Tibial artery (tissue), 4 donors: ENCODE measurements at regions not wholly inside any gene's neighbourhood (a gene's known extent, or its start where the extent isn't known, plus 50 kb on each side); places are given as distances from the start of the nearest gene placed in this dataset.

Experiments used
- DNase-seq, 2 donors: peaks; one replicate each; pipeline ENCODE4 v3.0.0-alpha.2; 2019
- H3K27ac ChIP-seq, 2 donors: fragments of 200-600 bp; sonication (generic) in 1 of 2; 1 replicate in 1 of 2; 2 replicates in 1 of 2; pipeline ENCODE4 v1.5.1; 2018 to 2019; ENCODE audit warnings: mild to moderate bottlenecking in 1 of 2
- H3K27me3 ChIP-seq, 2 donors: fragments of 200-600 bp; sonication (generic) in 1 of 2; one replicate each; pipeline versions ENCODE4 v1.5.1 to v1.6.0; 2016 to 2019
- H3K36me3 ChIP-seq, 3 donors: fragments of 200-600 bp; sonication (generic) in 2 of 3; one replicate each; pipeline ENCODE4 v1.5.1; 2016 to 2019; ENCODE audit warnings: mild to moderate bottlenecking in 2 of 3
- H3K4me1 ChIP-seq, 4 donors: fragments of 200-600 bp; sonication (generic) in 2 of 4; 1 replicate in 3 of 4; 2 replicates in 1 of 4; pipeline ENCODE4 v1.5.1; 2016 to 2019
- H3K4me3 ChIP-seq, 2 donors: fragments of 200-600 bp; sonication (generic) in 1 of 2; 1 replicate in 1 of 2; 2 replicates in 1 of 2; pipeline ENCODE4 v1.5.1; 2018 to 2019; ENCODE audit warnings: mild to moderate bottlenecking in 2 of 2
- H3K9me3 ChIP-seq, 3 donors: fragments of 200-600 bp; sonication (generic) in 1 of 3; one replicate each; pipeline ENCODE4 v1.5.1; 2016 to 2019
- intact Hi-C: fragments of 100-400 bp; cut with DNase I; formaldehyde crosslinking; loops from one replicate; pipeline ENCODE4 v1.15.0; 2023; ENCODE audit warnings: low total_unique reads
- TF ChIP-seq, protein P1 (sequence below), 2 experiments: fragments of 200-600 bp in 1 of 2; fragments of 450-650 bp in 1 of 2; IDR thresholded peaks; one replicate each; pipeline ENCODE4 v1.5.1; 2017 to 2019; ENCODE audit warnings: antibody characterized with exemption in 2 of 2, mild to moderate bottlenecking in 1 of 2, moderate library complexity in 1 of 2

DNA sequence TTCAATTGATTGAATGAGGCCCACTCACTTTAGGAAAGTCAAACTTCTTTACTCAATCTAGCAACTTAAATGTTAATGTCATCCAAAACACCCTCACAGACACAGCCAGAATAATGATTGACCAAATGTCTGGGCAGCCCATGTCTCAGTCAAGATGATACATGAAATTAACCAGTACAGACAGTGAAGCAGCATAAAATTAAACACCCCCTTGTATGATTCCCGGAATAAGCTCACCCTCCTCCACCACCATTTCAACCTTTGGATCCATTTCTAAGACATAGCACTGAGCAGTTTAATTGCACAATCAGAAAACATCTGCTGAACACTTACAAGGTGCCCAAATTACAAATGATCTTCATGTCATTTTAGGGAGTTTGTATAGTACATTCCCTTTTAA is 570.7 kb upstream of the ID2 start:
- TF ChIP-seq, protein P1, sequence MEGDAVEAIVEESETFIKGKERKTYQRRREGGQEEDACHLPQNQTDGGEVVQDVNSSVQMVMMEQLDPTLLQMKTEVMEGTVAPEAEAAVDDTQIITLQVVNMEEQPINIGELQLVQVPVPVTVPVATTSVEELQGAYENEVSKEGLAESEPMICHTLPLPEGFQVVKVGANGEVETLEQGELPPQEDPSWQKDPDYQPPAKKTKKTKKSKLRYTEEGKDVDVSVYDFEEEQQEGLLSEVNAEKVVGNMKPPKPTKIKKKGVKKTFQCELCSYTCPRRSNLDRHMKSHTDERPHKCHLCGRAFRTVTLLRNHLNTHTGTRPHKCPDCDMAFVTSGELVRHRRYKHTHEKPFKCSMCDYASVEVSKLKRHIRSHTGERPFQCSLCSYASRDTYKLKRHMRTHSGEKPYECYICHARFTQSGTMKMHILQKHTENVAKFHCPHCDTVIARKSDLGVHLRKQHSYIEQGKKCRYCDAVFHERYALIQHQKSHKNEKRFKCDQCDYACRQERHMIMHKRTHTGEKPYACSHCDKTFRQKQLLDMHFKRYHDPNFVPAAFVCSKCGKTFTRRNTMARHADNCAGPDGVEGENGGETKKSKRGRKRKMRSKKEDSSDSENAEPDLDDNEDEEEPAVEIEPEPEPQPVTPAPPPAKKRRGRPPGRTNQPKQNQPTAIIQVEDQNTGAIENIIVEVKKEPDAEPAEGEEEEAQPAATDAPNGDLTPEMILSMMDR (IDR thresholded peaks at IDR 0.05): no peak
- intact Hi-C loops: no loop called here

DNA sequence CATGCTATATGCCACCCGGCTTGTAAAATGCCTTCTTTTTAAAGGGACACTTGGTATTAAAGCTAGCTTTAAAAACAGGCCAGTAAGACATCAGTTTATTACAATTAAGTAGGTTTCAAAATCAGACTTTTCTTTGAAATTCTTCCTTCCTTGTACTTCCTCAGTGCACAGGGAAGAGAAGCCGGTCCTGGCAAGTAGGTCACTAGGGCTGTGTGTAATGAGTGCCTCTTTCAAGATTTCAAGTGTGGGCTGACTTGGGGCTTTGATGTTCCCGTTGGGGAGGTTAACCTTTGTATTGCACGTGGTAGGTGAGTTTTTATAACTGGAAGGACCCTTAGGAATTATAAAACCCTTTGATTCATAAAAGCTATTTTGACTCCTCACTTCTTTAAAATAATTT is 566.4 kb upstream of the ID2 start:
- no peak overlapping the region for H3K27ac ChIP-seq
- peaks cover 0 to 12% (median 3%) of the 10 kb centered on the region in 4 donors for H3K4me1 ChIP-seq
- TF ChIP-seq, protein P1 (IDR thresholded peaks at IDR 0.05): no peak
- no peaks in the 10 kb centered on the region for H3K27me3 ChIP-seq
- DNase-seq: no peak
- H3K4me3 ChIP-seq: no peak overlapping the region
- no peaks in the 10 kb centered on the region for H3K9me3 ChIP-seq
- intact Hi-C loops: no loop called here
- H3K36me3 ChIP-seq: no peaks in the 10 kb centered on the region

More for the DNA sequence above, 570.7 kb upstream of the ID2 start:
- Histone ChIP-seq H3K4me1 (no peaks in the 10 kb centered on the region), H3K36me3 (no peaks in the 10 kb centered on the region), H3K9me3 (no peaks in the 10 kb centered on the region), H3K27ac (no peak overlapping the region), H3K27me3 (no peaks in the 10 kb centered on the region), H3K4me3 (no peak overlapping the region)
- DNase-seq: no peak

DNA sequence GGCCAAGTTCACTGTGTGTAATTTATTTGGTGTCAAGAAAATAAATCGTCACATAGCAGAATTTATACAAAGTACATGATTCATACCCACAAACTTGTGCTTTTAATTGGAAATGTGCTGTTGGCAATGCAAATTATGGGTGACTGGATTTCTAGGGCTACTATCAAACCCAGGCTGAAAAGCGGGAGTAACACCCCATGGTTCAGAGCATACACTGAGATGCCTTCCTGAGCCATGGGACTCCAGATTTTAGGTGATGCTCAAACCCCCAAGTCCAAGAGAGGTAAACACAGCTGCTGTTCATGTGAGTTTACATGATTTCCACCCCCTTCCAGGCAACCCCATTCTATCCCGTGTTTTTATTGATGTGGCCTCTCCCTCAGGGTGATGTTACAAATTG is 565.9 kb upstream of the ID2 start:
- no peaks in the 10 kb centered on the region for H3K27me3 ChIP-seq
- H3K4me1 ChIP-seq: peaks cover 0 to 15% (median 3%) of the 10 kb centered on the region in 4 donors
- H3K9me3 ChIP-seq: no peaks in the 10 kb centered on the region
- intact Hi-C loops: no loop called here
- no peaks in the 10 kb centered on the region for H3K36me3 ChIP-seq
- H3K27ac ChIP-seq: no peak overlapping the region
- H3K4me3 ChIP-seq: no peak overlapping the region
- TF ChIP-seq, protein P1 (IDR thresholded peaks at IDR 0.05): no peak
- DNase-seq: no peak

DNA sequence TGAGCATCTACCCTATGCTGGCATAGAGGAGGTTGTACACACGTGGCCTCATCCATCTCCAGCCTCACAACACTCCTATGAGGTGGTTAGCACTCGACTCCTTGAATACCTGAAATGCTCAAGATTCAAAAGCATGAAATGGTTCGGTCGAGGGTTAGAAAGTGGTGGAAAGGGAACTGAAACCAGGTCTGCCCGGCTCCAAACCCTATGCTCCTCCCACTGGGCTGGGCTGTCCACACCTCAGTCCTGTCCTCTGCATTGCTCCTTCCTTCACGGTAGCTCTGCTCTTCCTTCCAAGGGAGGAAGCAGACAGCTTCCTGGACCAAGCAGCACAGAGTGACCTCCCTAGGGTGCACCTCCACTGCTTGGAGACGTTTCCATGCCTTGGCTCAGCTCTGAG is 565.2 kb upstream of the ID2 start:
- Histone ChIP-seq H3K27me3 (no peaks in the 10 kb centered on the region), H3K36me3 (no peaks in the 10 kb centered on the region), H3K4me3 (no peak overlapping the region), H3K4me1 (peaks cover 0 to 21% (median 3%) of the 10 kb centered on the region in 4 donors), H3K9me3 (no peaks in the 10 kb centered on the region), H3K27ac (no peak overlapping the region)
- intact Hi-C loops: no loop called here
- TF ChIP-seq, protein P1 (IDR thresholded peaks at IDR 0.05): no peak
- no peak for DNase-seq

DNA sequence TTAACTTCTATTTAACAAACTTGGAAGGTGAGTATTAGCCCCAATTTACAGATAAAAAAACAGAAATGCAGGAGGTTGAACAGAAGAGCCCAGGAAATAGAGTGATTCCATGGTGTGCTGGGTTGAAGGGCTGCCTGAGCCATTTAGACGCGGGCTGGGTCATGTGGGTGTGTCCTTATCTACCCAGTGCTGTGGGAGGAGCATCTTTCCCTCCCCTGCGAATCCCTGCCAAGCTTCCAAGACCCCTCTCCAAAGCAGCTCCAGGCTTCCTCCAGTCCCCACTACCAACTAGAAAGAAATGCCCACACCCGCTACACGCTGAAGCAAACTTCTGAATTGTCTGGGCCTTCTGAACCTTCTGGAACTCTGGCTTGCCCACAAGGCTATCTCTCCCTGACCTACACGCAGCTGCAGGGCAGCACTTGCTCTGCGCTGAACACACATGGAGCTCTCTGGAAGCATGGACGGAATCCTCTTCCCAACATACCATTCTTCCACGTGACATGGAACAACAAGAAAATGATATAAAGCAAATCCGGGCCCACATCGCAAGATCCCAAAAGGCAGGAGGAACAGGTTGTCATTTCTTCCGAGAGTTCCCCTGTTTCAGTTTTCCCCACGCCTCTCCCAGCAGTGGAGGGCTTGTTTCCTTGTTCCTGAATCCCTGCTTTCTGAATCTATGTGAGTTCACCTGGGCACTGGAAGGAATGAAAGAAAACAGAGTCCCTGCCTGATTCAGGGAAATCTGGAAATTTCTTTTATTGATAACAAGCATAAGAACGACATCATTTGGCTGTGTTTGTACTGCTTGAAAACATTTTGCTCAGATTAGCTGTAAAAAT is 562.7 kb upstream of the ID2 start:
- Histone ChIP-seq H3K4me3 (no peak overlapping the region), H3K4me1 (peaks cover 0 to 21% (median 3%) of the 10 kb centered on the region in 4 donors), H3K9me3 (no peaks in the 10 kb centered on the region), H3K27me3 (no peaks in the 10 kb centered on the region), H3K27ac (no peak overlapping the region), H3K36me3 (no peaks in the 10 kb centered on the region)
- no peak for DNase-seq
- TF ChIP-seq, protein P1 (IDR thresholded peaks at IDR 0.05): no peak
- intact Hi-C loops: no loop called here
